Endothelial cell of umbilical vein (primary cell): ENCODE measurements at regions not wholly inside any gene's neighbourhood (a gene's known extent, or its start where the extent isn't known, plus 50 kb on each side); places are given as distances from the start of the nearest gene placed in this dataset.

ENCODE experiments used
- EZH2 ChIP-seq: IDR thresholded peaks from 2 replicates; pipeline ENCODE4 v1.6.1; 2012; ENCODE audit warnings: borderline replicate concordance, low read depth, mild to moderate bottlenecking, moderate library complexity, low read length, inconsistent platforms; ENCODE audit not compliant: severe bottlenecking
- FOS ChIP-seq: IDR thresholded peaks from 2 replicates; pipeline ENCODE4 v1.6.1; 2011; ENCODE audit warnings: mild to moderate bottlenecking, low read length, moderate library complexity, borderline replicate concordance; ENCODE audit not compliant: insufficient read depth
- GATA2 ChIP-seq: IDR thresholded peaks from 2 replicates; pipeline ENCODE4 v1.7.0; 2011; ENCODE audit warnings: low read depth, mild to moderate bottlenecking, moderate library complexity, mixed read lengths, low read length; ENCODE audit not compliant: insufficient read length, insufficient read depth
- JUN ChIP-seq: IDR thresholded peaks from 2 replicates; pipeline ENCODE4 v1.6.1; 2011; ENCODE audit warnings: borderline replicate concordance, low read depth; ENCODE audit not compliant: insufficient read length, insufficient read depth
- MYC ChIP-seq: IDR thresholded peaks from one replicate; pipeline ENCODE4 v1.6.1; 2011; ENCODE audit warnings: mild to moderate bottlenecking, low read depth, low read length
- POLR2A ChIP-seq: IDR thresholded peaks from 2 replicates; pipeline ENCODE4 v1.6.1; 2012; ENCODE audit warnings: low read depth, mild to moderate bottlenecking, control low read depth, low read length
- POLR2AphosphoS5 ChIP-seq: IDR thresholded peaks from 2 replicates; pipeline ENCODE4 v1.6.1; 2012; ENCODE audit warnings: low read depth, mild to moderate bottlenecking, control low read depth, low read length, moderate library complexity; ENCODE audit not compliant: insufficient read depth
- TF ChIP-seq, protein P1 (sequence below), 2 donors: IDR thresholded peaks; 1 replicate in 1 of 2; 2 replicates in 1 of 2; pipeline ENCODE4 v1.5.1; 2011; ENCODE audit warnings: low read length in 2 of 2, mild to moderate bottlenecking in 2 of 2, moderate library complexity in 2 of 2, control low read depth in 1 of 2, inconsistent platforms in 1 of 2, low read depth in 1 of 2; ENCODE audit not compliant: insufficient read depth in 1 of 2; ENCODE audit errors: extremely low read depth in 1 of 2
- TF ChIP-seq, protein P2 (sequence below): IDR thresholded peaks from 2 replicates; pipeline ENCODE4 v1.6.1; 2011; ENCODE audit not compliant: insufficient read depth, insufficient read length

DNA sequence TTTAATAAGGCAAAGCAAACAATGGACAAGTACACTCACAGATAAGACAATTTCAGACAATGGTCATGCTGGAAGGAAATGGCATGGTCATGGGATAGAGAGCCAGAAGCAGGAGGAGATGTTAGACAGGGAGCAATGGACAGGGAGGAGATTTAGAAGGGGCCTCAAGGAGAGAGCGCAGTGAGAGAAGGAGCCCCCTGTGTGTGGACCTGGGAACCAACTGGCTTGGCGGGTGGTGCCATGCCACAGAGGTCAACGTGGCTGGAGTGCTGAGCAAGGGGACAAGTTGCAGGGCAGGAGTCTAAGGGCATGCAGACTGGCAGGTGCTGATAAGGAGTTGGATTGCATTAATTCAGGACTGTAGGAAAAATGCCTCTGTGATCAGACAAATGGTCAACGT lies 75.3 kb upstream of the UQCRFS1 start:
- TF ChIP-seq JUN (no peak), POLR2AphosphoS5 (no peak), EZH2 (no peak), FOS (no peak), POLR2A (no peak), GATA2 (no peak), MYC (no peak)
- TF ChIP-seq, protein P1, sequence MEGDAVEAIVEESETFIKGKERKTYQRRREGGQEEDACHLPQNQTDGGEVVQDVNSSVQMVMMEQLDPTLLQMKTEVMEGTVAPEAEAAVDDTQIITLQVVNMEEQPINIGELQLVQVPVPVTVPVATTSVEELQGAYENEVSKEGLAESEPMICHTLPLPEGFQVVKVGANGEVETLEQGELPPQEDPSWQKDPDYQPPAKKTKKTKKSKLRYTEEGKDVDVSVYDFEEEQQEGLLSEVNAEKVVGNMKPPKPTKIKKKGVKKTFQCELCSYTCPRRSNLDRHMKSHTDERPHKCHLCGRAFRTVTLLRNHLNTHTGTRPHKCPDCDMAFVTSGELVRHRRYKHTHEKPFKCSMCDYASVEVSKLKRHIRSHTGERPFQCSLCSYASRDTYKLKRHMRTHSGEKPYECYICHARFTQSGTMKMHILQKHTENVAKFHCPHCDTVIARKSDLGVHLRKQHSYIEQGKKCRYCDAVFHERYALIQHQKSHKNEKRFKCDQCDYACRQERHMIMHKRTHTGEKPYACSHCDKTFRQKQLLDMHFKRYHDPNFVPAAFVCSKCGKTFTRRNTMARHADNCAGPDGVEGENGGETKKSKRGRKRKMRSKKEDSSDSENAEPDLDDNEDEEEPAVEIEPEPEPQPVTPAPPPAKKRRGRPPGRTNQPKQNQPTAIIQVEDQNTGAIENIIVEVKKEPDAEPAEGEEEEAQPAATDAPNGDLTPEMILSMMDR (IDR thresholded peaks at IDR 0.05; ENCODE audit: extremely low read depth in 1 of 2, insufficient read depth in 1 of 2, low read depth in 1 of 2, low read length in 2 of 2), result no peak
- TF ChIP-seq, protein P2, sequence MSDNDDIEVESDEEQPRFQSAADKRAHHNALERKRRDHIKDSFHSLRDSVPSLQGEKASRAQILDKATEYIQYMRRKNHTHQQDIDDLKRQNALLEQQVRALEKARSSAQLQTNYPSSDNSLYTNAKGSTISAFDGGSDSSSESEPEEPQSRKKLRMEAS, result no peak
